Neural cell (in vitro differentiated cells): ENCODE measurements at regions not wholly inside any gene's neighbourhood (a gene's known extent, or its start where the extent isn't known, plus 50 kb on each side); places are given as distances from the start of the nearest gene placed in this dataset.

Experiments
- H2AFZ ChIP-seq: fragments of 200-600, 300-800 bp; sonication (generic), shearing (Covaris generic); 2 replicates; pipeline ENCODE4 v1.6.0; 2014; ENCODE audit warnings: low read depth, mild to moderate bottlenecking, antibody characterized with exemption, low read length, moderate library complexity
- H3F3A ChIP-seq: fragments of 200-600 bp; shearing (Covaris generic); 2 replicates; pipeline ENCODE4 v1.6.1; 2016; ENCODE audit warnings: mild to moderate bottlenecking, moderate library complexity, mixed read lengths, antibody characterized with exemption, low read length; ENCODE audit not compliant: insufficient read depth, poor library complexity, severe bottlenecking
- H3K27ac ChIP-seq: fragments of 200-600, 300-800 bp; sonication (generic), shearing (Covaris generic); 2 replicates; pipeline ENCODE4 v1.5.1; 2014; ENCODE audit warnings: mild to moderate bottlenecking, low read length, moderate library complexity
- H3K27me3 ChIP-seq: fragments of 300-800, 200-600 bp; sonication (generic), shearing (Covaris generic); 2 replicates; pipeline ENCODE4 v1.6.0; 2014; ENCODE audit warnings: mild to moderate bottlenecking, low read depth, low read length, moderate library complexity; ENCODE audit not compliant: insufficient read depth
- H3K36me3 ChIP-seq: fragments of 300-800, 200-600 bp; sonication (generic), shearing (Covaris generic); 2 replicates; pipeline ENCODE4 v1.5.1; 2014; ENCODE audit warnings: mild to moderate bottlenecking, antibody characterized with exemption, low read length, moderate library complexity; ENCODE audit not compliant: insufficient read depth
- H3K4me2 ChIP-seq: fragments of 300-800, 200-600 bp; sonication (generic), shearing (Covaris generic); 2 replicates; pipeline ENCODE4 v1.6.0; 2014; ENCODE audit warnings: mild to moderate bottlenecking, low read length
- H3K4me3 ChIP-seq: fragments of 300-800, 200-600 bp; sonication (generic), shearing (Covaris generic); 2 replicates; pipeline ENCODE4 v1.5.1; 2014; ENCODE audit warnings: mild to moderate bottlenecking, low read length, moderate library complexity
- H3K79me2 ChIP-seq: fragments of 200-600 bp; shearing (Covaris generic); replicated peaks from 2 replicates; pipeline ENCODE4 v1.6.0; 2014; ENCODE audit warnings: mild to moderate bottlenecking, low read length, moderate library complexity; ENCODE audit not compliant: insufficient read depth
- H3K9ac ChIP-seq: fragments of 300-800, 200-600 bp; sonication (generic), shearing (Covaris generic); 2 replicates; pipeline ENCODE4 v1.6.1; 2016; ENCODE audit warnings: mild to moderate bottlenecking, low read length, mixed read lengths
- H3K9me2 ChIP-seq: fragments of 200-600 bp; shearing (Covaris generic); 2 replicates; pipeline ENCODE4 v1.6.1; 2016; ENCODE audit warnings: mild to moderate bottlenecking, low read length, mixed read lengths; ENCODE audit not compliant: insufficient read depth
- H3K9me3 ChIP-seq: fragments of 200-600, 300-800 bp; sonication (generic), shearing (Covaris generic); 2 replicates; pipeline ENCODE4 v1.6.1; 2016; ENCODE audit warnings: mild to moderate bottlenecking, mixed run types, low read length, moderate library complexity, mixed read lengths
- H4K20me1 ChIP-seq: fragments of 200-600 bp; shearing (Covaris generic); 2 replicates; pipeline ENCODE4 v1.6.1; 2016; ENCODE audit warnings: mild to moderate bottlenecking, mixed run types; ENCODE audit not compliant: insufficient read depth
- EP300 ChIP-seq: fragments of 450-650 bp; conservative IDR thresholded peaks from 2 replicates; pipeline ENCODE4 v1.6.1; 2014; ENCODE audit warnings: antibody characterized with exemption, mild to moderate bottlenecking, moderate library complexity; ENCODE audit not compliant: poor library complexity, severe bottlenecking
- EZH2 ChIP-seq: fragments of 200-600, 300-800 bp; shearing (Covaris generic), sonication (generic); IDR thresholded peaks from 2 replicates; pipeline ENCODE4 v1.6.1; 2014; ENCODE audit warnings: antibody characterized with exemption, low read length, borderline replicate concordance, mild to moderate bottlenecking; ENCODE audit not compliant: insufficient read depth, poor library complexity, severe bottlenecking
- MXI1 ChIP-seq: fragments of 450-650 bp; conservative IDR thresholded peaks from 2 replicates; pipeline ENCODE4 v1.6.1; 2014; ENCODE audit warnings: antibody characterized with exemption, mild to moderate bottlenecking; ENCODE audit not compliant: poor library complexity, severe bottlenecking
- POLR2AphosphoS5 ChIP-seq: IDR thresholded peaks from 2 replicates; pipeline ENCODE4 v1.6.1; 2012
- RAD21 ChIP-seq: fragments of 450-650 bp; conservative IDR thresholded peaks from 2 replicates; pipeline ENCODE4 v1.6.1; 2014; ENCODE audit warnings: antibody characterized with exemption, mild to moderate bottlenecking, moderate library complexity
- SMC3 ChIP-seq: fragments of 450-650 bp; conservative IDR thresholded peaks from 2 replicates; pipeline ENCODE4 v1.6.1; 2014; ENCODE audit warnings: antibody characterized with exemption, mild to moderate bottlenecking, moderate library complexity; ENCODE audit not compliant: poor library complexity
- TAF1 ChIP-seq: IDR thresholded peaks from 2 replicates; pipeline ENCODE4 v1.6.1; 2012; ENCODE audit warnings: low read depth
- TF ChIP-seq, protein P1 (sequence below): IDR thresholded peaks from 2 replicates; pipeline ENCODE4 v1.6.1; 2012; ENCODE audit warnings: borderline replicate concordance
- TF ChIP-seq, protein P2 (sequence below): fragments of 450-650 bp; IDR thresholded peaks from 2 replicates; pipeline ENCODE4 v1.5.1; 2014; ENCODE audit warnings: antibody characterized with exemption, mild to moderate bottlenecking, moderate library complexity; ENCODE audit not compliant: poor library complexity, severe bottlenecking

GRCh38 chr3:153343988-153344782 is 182.2 kb downstream of the RAP2B start:
- H3K9ac ChIP-seq = no peak overlapping the region
- no peaks in the 10 kb centered on the region for H3K9me2 ChIP-seq
- H3K79me2 ChIP-seq = no peaks in the 10 kb centered on the region
- no peak overlapping the region for H3K4me2 ChIP-seq
- H2AFZ ChIP-seq = no peak overlapping the region
- no peak for TF ChIP-seq SMC3
- TF ChIP-seq, protein P1, sequence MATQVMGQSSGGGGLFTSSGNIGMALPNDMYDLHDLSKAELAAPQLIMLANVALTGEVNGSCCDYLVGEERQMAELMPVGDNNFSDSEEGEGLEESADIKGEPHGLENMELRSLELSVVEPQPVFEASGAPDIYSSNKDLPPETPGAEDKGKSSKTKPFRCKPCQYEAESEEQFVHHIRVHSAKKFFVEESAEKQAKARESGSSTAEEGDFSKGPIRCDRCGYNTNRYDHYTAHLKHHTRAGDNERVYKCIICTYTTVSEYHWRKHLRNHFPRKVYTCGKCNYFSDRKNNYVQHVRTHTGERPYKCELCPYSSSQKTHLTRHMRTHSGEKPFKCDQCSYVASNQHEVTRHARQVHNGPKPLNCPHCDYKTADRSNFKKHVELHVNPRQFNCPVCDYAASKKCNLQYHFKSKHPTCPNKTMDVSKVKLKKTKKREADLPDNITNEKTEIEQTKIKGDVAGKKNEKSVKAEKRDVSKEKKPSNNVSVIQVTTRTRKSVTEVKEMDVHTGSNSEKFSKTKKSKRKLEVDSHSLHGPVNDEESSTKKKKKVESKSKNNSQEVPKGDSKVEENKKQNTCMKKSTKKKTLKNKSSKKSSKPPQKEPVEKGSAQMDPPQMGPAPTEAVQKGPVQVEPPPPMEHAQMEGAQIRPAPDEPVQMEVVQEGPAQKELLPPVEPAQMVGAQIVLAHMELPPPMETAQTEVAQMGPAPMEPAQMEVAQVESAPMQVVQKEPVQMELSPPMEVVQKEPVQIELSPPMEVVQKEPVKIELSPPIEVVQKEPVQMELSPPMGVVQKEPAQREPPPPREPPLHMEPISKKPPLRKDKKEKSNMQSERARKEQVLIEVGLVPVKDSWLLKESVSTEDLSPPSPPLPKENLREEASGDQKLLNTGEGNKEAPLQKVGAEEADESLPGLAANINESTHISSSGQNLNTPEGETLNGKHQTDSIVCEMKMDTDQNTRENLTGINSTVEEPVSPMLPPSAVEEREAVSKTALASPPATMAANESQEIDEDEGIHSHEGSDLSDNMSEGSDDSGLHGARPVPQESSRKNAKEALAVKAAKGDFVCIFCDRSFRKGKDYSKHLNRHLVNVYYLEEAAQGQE = no peak
- TF ChIP-seq MXI1 = no peak
- no peak for TF ChIP-seq POLR2AphosphoS5
- no peak for TF ChIP-seq RAD21
- no peaks in the 10 kb centered on the region for H4K20me1 ChIP-seq
- peaks cover 3% of the 10 kb centered on the region for H3K9me3 ChIP-seq
- no peaks in the 10 kb centered on the region for H3K27me3 ChIP-seq
- no peak overlapping the region for H3K4me3 ChIP-seq
- no peaks in the 10 kb centered on the region for H3K36me3 ChIP-seq
- no peak overlapping the region for H3K27ac ChIP-seq
- H3F3A ChIP-seq = no peaks in the 10 kb centered on the region

DNA sequence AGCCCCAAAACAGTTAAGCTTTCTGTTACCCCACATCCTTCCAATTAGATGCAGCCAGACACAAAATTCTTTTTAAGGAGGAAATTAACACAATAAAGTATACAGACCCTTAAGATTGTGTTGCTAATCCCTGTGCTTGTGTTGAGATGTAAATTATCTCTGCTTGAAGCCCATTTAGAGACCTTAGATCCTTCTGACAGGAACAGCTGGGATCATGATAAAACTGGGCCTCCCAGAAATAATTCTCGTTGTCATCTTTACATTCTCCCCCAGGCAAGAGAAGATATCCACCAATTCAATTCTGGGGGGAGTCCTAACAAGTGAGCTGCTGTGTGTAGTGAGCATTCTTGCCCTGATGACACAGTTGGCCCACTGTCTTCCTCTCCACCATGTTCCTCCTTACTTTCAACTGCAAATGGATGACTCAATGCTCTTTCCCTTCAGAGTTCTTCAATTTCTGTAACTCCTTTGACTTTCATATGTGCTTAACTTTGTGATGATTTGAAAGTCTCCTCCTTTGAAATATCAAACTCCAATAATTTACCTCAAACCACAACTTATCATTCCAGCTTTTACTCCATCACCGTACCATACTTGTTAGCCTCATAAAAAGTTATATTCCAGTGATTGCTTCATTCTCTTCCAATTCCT is 186.6 kb downstream of the RAP2B start:
- H3K9ac ChIP-seq = no peak overlapping the region
- H3K4me2 ChIP-seq = no peak overlapping the region
- TF ChIP-seq POLR2AphosphoS5 (no peak), RAD21 (no peak), EP300 (no peak), MXI1 (no peak), TAF1 (no peak), EZH2 (no peak), SMC3 (no peak)
- TF ChIP-seq, protein P1 = no peak
- TF ChIP-seq, protein P2, sequence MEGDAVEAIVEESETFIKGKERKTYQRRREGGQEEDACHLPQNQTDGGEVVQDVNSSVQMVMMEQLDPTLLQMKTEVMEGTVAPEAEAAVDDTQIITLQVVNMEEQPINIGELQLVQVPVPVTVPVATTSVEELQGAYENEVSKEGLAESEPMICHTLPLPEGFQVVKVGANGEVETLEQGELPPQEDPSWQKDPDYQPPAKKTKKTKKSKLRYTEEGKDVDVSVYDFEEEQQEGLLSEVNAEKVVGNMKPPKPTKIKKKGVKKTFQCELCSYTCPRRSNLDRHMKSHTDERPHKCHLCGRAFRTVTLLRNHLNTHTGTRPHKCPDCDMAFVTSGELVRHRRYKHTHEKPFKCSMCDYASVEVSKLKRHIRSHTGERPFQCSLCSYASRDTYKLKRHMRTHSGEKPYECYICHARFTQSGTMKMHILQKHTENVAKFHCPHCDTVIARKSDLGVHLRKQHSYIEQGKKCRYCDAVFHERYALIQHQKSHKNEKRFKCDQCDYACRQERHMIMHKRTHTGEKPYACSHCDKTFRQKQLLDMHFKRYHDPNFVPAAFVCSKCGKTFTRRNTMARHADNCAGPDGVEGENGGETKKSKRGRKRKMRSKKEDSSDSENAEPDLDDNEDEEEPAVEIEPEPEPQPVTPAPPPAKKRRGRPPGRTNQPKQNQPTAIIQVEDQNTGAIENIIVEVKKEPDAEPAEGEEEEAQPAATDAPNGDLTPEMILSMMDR = no peak
- no peaks in the 10 kb centered on the region for H3K27me3 ChIP-seq
- H3K4me3 ChIP-seq = no peak overlapping the region
- H3K79me2 ChIP-seq = no peaks in the 10 kb centered on the region
- H4K20me1 ChIP-seq = no peaks in the 10 kb centered on the region
- H3K9me3 ChIP-seq = no peaks in the 10 kb centered on the region
- H3K36me3 ChIP-seq = no peaks in the 10 kb centered on the region
- no peak overlapping the region for H3K27ac ChIP-seq
- no peak overlapping the region for H2AFZ ChIP-seq
- no peaks in the 10 kb centered on the region for H3K9me2 ChIP-seq
- H3F3A ChIP-seq = no peaks in the 10 kb centered on the region
